Mucosa of gallbladder (tissue), 1 donor: ENCODE measurements at regions not wholly inside any gene's neighbourhood (a gene's known extent, or its start where the extent isn't known, plus 50 kb on each side); places are given as distances from the start of the nearest gene placed in this dataset.
"Not testable (repeated sequence)": the region's sequence is repeated elsewhere in the genome, so short reads cannot be mapped to it uniquely, and the experiment has no call there.

ENCODE experiments used
- DNase-seq: peaks from one replicate; pipeline ENCODE4 v3.0.0-alpha.2; 2020; ENCODE audit warnings: low spot score
- donor health status: DM: no; HTN: no; CAD: no.

DNA sequence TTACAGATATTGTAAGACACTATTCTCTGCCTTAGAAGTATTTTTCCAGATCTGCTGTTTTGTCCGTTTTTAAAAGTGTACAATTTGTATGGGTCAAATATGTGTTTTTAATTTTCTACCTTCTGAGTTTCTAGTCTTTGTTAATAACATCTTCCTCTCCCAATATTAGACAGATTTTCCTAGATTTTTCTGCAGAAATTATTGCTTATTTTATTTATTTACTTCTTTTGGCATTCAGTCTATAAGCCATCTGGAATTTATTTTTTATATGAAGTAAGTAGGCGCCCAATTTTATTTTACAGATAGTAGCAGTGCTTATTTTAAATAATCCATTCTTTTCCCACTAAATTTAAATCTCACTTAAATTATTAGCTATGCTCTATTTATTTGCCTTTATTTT is 103.1 kb upstream of the PLEKHG1 start:
- DNase-seq, result no peak

- no peak for DNase-seq
These were observed 99.8 kb upstream of the PLEKHG1 start for GRCh38 chr6:150499882-150500312.

DNA sequence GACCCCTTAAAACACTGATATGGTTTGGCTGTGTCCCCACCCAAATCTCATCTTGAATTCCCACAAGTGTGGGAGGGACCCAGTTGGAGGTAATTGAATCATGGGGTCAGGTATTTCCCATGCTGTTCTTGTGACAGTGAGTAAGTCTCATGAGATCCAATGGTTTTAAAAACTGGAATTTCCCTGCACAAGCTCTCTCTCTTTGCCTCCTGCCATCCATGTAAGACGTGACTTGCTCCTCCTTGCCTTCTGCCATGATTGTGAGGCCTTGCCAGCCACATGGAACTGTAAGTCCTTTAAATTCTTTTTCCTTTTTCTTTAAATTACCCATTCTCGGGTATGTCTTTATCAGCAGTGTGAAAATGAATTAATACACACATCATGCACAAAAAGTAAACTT is 99.1 kb upstream of the PLEKHG1 start:
- DNase-seq, result not testable (repeated sequence)

- no peak for DNase-seq
These were observed 96.6 kb upstream of the PLEKHG1 start for GRCh38 chr6:150503041-150503440.

- no peak for DNase-seq
These were observed 95.9 kb upstream of the PLEKHG1 start for GRCh38 chr6:150503586-150504339.

DNA sequence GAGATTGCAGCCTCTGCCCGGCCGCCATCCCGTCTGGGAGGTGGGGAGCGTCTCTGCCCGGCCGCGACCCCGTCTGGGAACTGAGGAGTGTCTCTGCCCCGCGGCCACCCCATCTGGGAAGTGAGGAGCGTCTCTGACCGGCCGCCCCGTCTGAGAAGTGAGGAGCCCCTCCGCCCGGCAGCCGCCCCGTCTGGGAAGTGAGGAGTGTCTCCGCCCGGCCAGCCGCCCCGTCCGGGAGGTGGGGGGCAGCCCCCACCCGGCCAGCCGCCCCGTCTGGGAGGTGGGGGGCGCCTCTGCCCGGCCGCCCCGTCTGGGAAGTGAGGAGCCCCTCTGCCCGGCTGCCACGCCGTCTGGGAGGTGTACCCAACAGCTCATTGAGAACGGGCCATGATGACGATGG is 92.3 kb upstream of the PLEKHG1 start:
- DNase-seq, result not testable (repeated sequence)

GRCh38 chr6:150510576-150510975 is 89.1 kb upstream of the PLEKHG1 start:
- DNase-seq, result no peak

DNA sequence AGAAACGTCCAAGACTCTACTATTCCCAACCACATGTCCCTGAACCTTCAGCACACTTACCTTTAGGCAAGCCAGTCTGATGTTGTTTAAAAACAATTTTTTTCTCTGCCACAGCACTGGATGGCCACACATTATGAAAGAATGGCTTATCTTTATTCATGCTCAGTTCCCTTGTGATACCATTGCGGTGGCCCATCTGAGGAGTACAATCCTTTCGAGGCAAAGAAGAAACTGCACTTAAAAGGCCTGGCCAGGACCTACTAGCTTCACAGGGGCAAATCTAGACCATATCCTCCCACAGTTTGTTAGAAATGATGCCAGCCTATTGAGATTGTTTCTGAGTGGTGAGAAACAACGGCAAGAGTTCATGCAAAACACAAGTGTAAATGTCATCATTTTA is 88.4 kb upstream of the PLEKHG1 start:
- DNase-seq, result no peak

- DNase-seq, result no peak
These were observed 84.8 kb upstream of the PLEKHG1 start for GRCh38 chr6:150514806-150515380.

DNA sequence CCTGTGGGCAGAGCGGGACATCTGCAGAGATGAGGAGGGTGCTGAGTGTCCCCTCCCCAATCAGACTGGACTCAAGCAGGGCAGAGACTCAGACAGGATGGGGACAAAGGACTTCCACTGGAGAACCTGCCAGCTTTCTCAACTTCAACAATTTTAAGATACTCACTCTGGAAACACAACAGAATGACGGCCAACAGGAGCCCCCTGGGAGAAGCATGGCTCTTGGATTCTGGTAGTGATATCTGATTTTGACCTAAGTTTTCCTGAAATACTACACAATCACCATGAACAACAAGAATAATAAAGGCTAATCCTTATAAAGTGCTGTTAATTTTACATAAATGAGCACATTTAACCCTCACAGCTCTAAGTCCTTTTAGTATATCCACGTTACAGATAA is 83.5 kb upstream of the PLEKHG1 start:
- no peak for DNase-seq

- DNase-seq, result no peak
These were observed 82.5 kb upstream of the PLEKHG1 start for GRCh38 chr6:150517175-150517574.

GRCh38 chr6:150521482-150521881 is 78.2 kb upstream of the PLEKHG1 start:
- no peak for DNase-seq

DNA sequence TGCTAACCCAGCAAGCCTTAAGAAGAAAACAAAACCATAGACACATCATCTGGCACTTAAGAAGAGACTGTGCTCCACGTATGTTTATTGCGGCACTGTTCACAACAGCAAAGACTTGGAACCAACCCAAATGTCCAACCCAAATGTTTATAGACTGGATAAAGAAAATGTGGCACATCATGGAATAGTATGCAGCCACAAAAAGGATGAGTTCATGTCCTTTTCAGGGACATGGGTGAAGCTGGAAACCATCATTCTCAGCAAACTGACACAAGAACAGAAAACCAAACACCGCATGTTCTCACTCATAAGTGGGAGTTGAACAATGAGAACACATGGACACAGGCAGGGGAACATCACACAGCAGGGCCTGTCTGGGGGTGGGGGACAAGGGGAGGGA is 76.5 kb upstream of the PLEKHG1 start:
- DNase-seq, result not testable (repeated sequence)

DNA sequence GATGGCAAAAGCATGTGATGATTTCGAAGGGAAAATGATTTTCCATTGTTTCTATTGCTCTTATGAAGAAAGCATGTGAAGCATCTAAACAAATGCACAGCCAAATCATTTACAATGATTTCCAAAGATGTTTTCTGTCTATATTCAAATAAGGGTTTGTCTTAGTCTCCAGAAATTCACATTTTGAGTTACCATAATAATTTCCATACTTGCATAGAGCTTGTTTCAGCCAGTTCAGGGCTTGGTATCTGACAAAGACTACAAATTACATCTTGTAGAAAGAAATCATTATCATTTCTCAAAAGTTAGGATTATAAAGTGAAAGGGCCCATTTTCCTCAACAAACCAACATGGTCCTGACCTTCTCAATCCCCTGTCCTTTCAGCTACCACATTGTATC is 74.4 kb upstream of the PLEKHG1 start:
- DNase-seq, result no peak

GRCh38 chr6:150527100-150527499 is 72.6 kb upstream of the PLEKHG1 start:
- DNase-seq, result no peak

GRCh38 chr6:150528648-150529285 is 70.9 kb upstream of the PLEKHG1 start:
- DNase-seq, result peak; percentile 56

- no peak for DNase-seq
These were observed 70.0 kb upstream of the PLEKHG1 start for GRCh38 chr6:150529646-150530045.

DNA sequence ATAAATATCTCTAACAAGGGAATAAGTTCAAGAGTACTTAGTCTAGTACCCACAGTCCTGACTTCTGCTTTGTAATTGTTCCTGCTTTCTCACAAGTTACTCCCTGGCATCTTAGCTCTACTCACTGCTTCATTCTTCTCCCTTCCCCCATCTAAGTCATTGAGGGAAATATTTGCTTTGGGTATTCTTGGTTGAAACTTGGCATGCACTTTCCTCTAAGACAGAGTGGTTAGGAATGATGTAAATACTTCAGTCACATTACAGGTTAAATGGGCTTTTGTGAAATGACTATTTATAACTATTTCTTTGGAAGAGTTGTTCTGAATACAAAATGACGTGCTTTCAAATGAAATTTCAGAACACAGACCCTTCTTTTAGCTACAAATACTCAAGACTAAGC is 67.7 kb upstream of the PLEKHG1 start:
- no peak for DNase-seq

DNA sequence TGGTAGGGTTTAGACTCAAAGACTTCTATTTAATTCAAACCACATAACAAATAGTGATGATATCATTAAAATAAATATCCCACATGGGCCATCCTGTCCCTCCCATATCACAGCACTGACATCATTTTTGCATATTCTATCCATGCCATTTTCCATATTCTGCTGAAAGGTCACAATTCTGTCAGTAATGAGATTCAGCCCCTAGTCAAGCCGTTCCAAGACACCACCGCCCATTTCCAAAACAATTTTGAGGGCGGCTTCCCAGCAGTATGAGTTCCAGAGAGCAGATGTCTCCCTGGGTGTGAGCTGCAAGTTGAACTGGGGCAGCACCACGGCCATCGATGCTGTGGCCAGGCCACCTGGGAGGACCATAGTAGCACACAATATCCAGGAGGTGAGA is 65.1 kb upstream of the PLEKHG1 start:
- DNase-seq, result no peak

DNA sequence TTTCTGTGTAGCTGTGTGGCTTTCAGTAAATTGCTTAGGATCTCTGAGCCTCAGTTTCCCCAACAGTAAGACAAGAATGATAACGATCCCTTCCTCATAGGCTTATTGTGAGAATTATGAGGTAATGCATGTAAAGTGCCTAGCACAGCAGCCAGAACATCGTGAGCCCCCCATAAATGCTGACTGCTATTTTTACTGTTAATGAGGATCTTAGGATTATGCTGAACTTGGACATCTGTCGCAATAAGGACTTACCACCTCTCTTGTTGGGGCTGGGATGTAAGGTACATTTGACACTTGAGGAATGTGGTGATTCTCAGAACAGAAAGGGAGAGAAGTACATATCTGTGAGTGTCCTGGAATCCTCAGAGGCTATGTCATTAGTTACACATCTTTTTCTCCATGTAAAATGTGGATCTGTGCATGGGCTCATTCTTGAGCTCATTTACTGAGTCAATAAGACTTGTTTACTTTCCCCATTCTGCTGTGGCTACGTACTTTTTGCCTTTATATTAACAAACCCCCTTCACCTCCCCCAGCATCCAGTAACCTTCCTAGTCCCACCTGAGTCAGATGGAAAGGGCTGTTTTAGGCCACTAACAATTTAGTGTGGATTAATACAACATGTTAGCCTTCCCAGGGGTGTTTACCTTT is 64.4 kb upstream of the PLEKHG1 start:
- no peak for DNase-seq

- DNase-seq, result no peak
These were observed 63.9 kb upstream of the PLEKHG1 start for GRCh38 chr6:150535818-150536220.

- DNase-seq, result no peak
These were observed 62.9 kb upstream of the PLEKHG1 start for GRCh38 chr6:150536835-150537234.

DNA sequence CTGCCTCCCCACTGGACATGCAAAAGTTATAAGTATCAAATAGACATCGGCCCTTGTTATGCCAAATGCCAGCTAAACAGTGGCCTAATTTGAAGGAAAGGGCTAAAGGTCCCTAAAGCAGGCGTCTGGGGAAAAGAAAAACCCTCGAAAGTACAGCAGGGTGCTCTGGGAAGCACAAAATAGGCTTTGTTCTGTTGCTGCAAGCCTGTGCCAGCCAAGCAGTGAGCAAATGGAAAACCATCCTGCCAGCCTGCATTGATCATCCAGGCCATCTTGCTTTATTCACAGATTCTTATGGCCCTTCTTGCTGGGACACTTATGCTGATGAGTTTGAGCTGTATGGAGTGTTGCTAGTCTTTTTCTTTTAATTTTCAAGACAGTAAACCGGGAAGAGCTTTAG is 62.2 kb upstream of the PLEKHG1 start:
- DNase-seq, result no peak
